ENCODE measurements at regions not wholly inside any gene's neighbourhood (a gene's known extent, or its start where the extent isn't known, plus 50 kb on each side); places are given as distances from the start of the nearest gene placed in this dataset.

DNA sequence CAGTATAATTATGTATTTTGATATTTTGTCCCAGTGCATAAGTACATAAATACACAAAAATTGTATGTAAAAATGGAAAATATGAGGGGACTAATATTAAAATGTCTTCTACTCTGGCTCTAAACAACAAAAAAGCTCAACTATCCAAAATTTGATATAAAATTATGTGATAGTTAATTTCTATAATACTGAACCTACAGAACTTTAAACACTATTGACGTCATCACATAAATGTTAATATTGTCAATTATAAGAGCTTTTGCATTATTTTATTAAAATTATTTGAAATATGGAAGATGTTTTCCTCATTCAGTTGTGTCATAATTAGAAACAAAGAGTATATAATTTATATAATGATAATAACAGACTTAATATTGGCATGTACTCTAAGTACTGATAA, 1139.7 kb upstream of the TMEFF2 start:
- no peak for DNase-seq

- DNase-seq, result no peak
Observed at GRCh38 chr2:193333539-193333938, 1138.8 kb upstream of the TMEFF2 start.

GRCh38 chr2:193332941-193333340, 1138.2 kb upstream of the TMEFF2 start:
- DNase-seq, result no peak

- DNase-seq, result no peak
Observed at GRCh38 chr2:193331676-193332075, 1136.9 kb upstream of the TMEFF2 start.

DNA sequence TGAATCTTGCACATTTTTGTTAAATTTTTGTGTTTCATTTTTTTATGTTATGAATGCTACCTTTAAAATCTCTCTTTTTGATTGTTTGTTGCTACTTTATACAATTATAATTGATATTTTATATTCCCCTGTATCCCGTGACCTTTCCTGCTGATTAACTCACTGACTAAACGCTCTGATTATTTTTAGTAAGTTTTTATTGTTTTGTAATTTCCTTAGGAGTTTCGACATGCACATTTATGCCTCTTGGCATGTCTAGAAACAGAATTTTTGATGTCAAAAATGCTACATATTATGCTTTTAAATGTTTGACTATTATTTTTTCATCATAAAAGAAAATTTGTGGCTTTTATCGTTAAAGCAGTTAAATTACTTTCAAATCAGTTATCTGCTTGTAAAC, 1131.6 kb upstream of the TMEFF2 start:
- no peak for DNase-seq

DNA sequence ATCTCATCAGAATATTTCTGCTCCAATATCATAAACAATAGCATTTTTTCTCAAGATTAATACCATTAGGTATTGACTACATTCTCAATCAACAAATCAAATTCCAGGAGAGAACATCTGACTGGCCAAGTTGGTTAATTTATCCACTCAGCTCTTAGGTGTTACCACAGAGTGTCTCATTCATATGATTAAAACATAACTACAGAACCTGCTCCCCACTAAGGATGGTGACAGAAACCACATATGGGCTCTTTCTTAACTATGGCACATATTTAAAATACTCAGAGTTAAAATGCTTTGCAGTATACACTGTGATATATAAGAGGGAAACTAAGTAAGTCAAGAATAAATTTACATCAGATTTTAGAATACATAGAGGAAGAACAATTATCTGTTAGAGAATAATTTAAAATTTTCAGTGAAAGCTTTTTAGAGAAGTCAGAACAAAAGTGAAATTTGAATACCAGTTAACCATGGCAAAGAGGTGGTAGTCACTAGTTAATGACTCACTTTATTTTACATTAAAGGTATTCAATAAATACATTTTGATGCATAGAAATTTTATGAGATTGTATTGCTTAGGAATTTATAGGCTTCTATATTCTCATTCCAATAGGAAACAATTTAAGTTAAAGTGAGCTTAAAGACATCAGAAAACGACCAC, 1120.8 kb upstream of the TMEFF2 start:
- DNase-seq, result no peak

- DNase-seq, result no peak
Observed at GRCh38 chr2:193303464-193303863, 1108.7 kb upstream of the TMEFF2 start.

DNA sequence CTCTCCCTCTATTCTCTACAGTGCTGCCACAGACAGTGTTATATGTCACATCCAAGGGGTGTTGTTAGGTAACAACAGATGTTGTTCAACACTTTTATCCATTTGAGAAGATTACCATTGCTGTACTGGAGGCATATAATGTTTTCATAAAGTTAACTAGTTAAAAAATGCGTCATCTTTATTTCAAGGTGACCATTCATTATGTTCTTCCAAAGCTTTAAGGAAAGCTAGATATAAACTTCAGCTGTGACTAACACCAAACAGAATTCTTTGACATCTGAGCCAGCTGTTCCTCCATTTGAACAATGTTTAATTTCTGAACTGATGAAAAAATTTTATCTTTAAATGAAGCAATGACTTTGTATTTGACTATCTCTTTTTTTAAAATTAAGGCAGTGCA, 1099.6 kb upstream of the TMEFF2 start:
- no peak for DNase-seq

DNA sequence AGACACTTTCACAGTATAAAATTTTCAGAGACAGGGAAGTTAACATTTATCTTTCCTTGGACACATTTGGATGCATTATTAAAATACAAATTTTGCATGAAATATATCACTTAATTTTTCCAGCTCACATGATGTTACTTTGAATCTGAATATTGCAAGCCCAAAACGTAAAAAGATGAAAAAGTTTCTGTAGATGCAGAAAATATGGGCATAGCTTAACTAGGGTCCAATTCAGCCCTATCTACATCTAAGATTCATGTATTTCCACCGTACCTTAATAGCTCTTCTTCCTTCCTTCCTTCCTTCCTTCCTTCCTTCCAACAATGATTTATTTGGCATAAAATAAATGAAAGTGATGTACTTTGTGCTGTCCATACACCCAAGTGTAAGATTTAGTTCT, 1084.6 kb upstream of the TMEFF2 start:
- DNase-seq, result no peak

GRCh38 chr2:193276988-193277387, 1082.3 kb upstream of the TMEFF2 start:
- DNase-seq, result no peak

DNA sequence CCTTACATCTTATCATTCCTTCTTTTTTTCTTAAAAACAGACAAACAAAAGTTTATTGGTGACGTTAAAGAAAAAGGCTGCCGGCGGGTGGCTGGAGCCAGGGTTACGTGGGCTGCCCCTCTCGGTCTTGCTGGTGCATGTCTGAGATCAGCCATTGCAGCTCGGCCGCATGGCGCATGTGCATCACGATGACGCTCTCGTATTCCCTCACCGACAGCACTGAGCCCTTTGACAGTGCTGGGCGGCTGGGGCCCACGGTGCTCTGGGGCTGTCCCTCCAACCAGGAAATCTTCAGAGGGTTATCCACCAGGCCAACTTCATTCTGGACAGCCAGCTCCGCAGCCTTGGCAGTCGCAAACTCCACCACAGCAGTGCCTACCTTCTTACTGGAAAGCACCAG, 1081.8 kb upstream of the TMEFF2 start:
- no peak for DNase-seq

GRCh38 chr2:193276069-193276468, 1081.3 kb upstream of the TMEFF2 start:
- DNase-seq, result no peak

DNA sequence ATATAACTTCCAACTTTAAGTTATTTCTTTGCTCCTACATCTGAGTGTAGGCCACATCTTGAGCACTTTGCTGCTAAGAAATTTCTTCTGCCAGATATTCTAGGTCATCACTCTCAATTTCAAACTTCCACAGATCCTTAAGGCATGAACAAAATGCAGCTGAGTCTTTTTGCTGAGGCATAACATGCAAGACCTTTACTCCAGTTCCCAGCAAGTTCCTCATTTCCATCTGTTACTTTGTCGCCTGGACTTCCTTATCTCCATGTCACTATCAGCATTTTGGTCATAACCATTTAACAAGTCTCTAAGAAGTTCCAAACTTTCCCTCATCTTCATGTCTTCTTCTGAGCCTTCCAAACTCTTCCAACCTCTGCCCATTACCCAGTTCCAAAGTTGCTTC, 1077.3 kb upstream of the TMEFF2 start:
- no peak for DNase-seq

DNA sequence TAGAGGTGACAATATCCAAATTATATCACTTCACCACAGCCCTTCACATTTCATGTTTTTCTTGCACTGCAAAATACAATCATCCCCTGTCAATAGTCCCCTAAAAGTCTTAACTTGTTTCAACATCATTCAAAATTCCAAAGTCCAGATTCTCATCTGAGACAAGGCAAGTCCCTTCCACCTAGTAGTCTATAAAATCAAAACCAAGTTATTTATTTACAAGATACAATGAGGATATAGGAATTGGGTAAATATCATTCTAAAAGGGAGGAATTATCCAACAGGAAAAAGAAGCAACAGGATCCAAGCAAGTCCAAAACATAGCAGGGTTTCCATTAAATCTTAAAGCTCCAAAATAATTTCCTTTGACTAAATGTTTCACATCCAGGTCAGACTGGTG, 1076.1 kb upstream of the TMEFF2 start:
- no peak for DNase-seq

GRCh38 chr2:193267496-193268002, 1072.8 kb upstream of the TMEFF2 start:
- DNase-seq, result no peak

DNA sequence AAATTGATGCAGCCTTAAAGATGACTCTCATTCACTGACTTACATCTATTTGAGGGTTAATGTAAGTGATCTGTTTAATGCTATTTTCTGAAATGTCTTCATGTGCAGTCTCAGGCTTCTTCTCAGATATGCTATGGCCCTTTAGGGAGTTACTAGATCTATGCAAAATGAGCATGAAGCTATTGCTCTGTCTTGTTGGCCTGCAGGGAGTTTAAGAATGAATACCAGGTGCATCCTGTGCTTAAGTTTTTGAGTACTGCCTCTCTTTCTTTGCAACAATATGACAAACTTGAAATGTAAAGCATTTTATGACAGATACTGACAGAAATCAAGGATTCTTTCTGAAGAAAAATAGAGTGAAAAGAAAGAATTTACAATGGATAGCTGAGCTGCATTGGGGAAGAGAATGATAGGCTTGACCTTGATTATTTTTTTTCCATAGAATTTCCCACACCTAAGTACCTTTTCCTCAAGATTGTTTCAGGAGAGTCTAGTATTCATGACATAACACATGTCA, 1058.3 kb upstream of the TMEFF2 start:
- no peak for DNase-seq

DNA sequence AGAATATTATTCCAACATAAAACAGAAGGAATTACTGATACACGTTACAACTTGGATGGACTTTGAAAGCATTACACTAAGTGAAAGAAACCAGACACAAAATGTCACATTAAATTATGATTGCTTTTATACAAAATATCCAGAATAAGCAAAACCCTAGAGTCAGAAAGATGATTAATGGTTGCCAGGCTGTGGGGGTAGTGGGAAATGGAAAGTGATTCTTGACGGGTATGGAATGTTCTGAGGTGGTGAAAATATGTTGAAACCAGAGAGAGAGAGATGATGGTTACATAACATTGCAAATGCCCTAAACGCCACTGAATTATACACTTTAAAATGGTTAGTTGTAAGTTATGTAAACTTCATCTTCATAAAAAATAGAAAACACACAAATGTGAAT, 1057.2 kb upstream of the TMEFF2 start:
- no peak for DNase-seq

DNA sequence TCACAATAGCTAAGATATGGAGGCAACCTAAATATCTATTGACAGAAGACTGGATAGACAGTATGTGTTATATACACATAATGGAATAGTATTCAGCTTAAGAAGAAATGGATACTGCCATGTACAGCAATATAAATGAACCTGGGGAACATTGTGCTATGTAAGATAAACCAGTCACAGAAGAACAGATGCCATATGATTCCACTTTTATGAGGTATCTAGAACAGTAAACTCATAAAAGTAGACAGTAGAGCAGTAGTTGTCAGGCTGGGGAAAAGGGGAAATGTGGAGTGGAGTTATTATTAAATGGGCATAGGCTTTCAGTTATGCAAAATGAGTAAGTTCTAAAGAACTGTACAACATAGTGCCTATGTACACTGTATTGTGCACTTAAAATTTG, 1055.7 kb upstream of the TMEFF2 start:
- no peak for DNase-seq

DNA sequence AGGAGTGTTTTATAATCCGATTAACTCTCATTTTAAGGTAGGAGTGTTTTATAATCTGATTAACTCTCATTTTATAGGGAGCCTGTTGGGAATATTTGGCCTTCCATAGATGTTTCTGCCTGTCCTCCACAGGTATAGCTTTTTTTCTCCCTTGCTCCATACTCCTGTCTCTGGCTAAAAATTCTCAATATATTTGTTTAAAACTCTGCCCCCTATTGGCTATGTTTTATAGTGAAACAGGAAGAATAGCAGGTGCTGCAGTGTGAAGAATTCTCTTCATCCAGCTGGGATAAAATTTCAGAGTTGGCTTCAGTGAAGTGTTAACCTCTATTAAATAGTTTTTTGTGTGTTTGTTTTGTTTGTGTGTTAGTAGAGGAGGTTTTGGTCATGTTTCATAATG, 1046.0 kb upstream of the TMEFF2 start:
- DNase-seq, result no peak

DNA sequence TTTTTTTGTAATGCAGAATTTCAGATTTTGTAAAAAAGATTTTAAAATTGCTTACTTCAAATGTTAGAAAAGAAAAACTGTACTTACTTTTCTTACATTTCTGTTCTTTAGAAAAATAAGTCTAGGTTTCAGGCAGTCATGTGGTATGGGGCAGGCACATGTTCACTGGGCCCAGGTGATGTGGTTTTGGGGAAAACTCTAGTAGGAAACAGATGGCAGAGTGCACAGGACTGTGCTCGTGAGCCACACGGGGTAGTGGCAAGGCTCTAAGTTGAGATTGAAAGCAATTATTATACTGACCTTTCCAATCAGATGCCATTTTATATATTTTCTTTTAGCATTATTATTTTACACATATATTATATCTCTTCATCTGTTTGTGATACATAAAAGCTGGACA, 1036.9 kb upstream of the TMEFF2 start:
- no peak for DNase-seq

GRCh38 chr2:193228276-193228675, 1033.5 kb upstream of the TMEFF2 start:
- DNase-seq, result no peak

DNA sequence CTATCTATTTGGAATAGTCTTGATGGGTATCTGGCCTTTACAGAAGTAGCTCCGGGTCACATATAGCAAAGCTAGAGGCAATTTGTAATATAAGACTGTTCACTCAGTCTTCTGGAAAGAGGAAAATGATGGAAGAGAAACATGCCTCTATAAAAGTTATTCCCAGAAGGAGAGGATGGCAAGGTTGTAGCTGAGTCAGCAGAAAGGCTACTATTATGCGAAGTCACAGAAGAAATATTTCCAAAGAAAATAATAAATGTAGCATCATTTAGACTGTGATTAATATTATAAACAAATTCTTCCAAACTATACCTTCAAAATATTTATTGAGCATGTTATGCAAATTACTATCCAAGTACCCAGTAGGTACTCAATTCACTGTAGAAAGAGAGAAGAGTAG, 1027.7 kb upstream of the TMEFF2 start:
- DNase-seq, result no peak

DNA sequence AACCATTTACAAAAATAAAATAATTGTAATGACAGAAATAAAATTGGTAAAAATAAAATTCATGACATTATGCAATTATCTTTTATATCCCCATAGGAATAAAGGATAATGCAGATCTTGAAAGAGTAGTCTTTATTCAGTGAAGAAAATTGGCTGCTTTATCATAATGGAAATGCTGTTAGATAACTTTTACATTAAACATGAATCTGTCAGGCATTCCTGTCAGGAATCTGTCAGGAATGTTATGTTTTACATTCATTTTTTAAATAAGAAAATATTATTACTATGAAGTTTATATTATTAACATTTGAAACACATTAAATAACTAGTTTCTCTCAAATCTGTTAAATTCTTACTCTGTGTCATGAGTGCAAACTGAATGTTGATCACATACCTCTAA, 1024.7 kb upstream of the TMEFF2 start:
- no peak for DNase-seq

DNA sequence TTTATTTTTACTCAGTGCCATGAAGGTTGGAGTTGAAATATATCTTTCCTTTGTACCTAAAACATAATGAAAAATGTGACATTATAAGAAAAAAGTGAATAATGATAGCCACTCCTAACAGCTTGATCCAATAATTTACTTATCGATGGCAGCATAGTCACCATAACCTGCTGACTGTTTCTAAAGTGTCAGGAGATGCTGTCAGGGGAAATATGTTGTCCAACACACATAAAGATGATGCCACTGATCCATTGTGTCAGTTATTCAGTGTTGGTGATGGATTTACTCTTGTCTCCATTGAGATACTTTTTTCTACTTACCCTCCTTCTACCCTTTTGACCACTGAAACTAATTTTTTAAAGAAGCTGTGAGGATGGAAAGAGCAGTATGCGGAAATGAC, 1006.9 kb upstream of the TMEFF2 start:
- DNase-seq, result no peak

DNA sequence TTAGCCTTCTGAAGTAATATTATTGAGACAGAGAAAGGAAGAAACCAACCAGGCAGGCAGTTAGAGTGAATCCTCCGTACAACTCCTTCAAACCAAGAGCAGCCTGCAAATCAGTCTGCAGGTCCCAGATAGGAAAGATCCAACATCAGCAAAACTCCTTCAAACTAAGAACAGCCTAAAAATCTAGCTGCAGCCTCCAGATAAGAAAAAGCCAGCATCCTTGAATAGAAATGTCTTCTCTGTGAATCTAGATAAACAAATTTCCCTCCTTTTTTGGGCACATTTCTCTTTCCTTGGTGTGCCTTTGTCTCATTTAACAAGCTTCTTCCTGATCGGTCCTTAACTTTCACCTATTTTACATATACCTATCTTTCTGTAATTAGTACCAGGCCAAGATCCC, 1004.6 kb upstream of the TMEFF2 start:
- DNase-seq, result no peak

Data from stimulated activated CD8-positive, alpha-beta memory T cell treated with anti-CD3 and anti-CD28 coated beads, Interleukin-4, amount 100 ng/mL, for 48 hours (primary cell).